Testis (tissue), 2 donors: ENCODE measurements at regions not wholly inside any gene's neighbourhood (a gene's known extent, or its start where the extent isn't known, plus 50 kb on each side); places are given as distances from the start of the nearest gene placed in this dataset.

Experiments
- DNase-seq: peaks from one replicate; pipeline ENCODE4 v3.0.0-alpha.2; 2019
- H3K27ac ChIP-seq, 2 donors: fragments of 200-600 bp; sonication (generic); one replicate each; pipeline ENCODE4 v1.5.1; 2019
- H3K27me3 ChIP-seq: fragments of 200-600 bp; sonication (generic); one replicate; pipeline ENCODE4 v1.5.1; 2019
- H3K36me3 ChIP-seq: fragments of 200-600 bp; sonication (generic); one replicate; pipeline ENCODE4 v1.5.1; 2017; ENCODE audit warnings: low read depth; ENCODE audit errors: missing control alignments
- H3K4me1 ChIP-seq: fragments of 200-600 bp; sonication (generic); one replicate; pipeline ENCODE4 v1.5.1; 2019
- H3K4me3 ChIP-seq, 2 donors: fragments of 200-600 bp; sonication (generic); one replicate each; pipeline ENCODE4 v1.5.1; 2017 to 2019
- H3K9me3 ChIP-seq: fragments of 200-600 bp; sonication (generic); one replicate; pipeline ENCODE4 v1.5.1; 2017
- POLR2A ChIP-seq: fragments of 450-650 bp; IDR thresholded peaks from one replicate; pipeline ENCODE4 v1.6.1; 2017; ENCODE audit warnings: antibody characterized with exemption, mild to moderate bottlenecking, moderate library complexity
- WGBS, 2 donors: methylation state at CpG; one replicate each; pipeline ENCODE4 v1.1.5; 2018; 5-methylcytosine and 5-hydroxymethylcytosine counted together
- intact Hi-C: fragments of 100-400 bp; cut with DNase I; formaldehyde crosslinking; loops from one replicate; pipeline ENCODE4 v1.15.1; 2023; ENCODE audit warnings: low total_unique reads
- TF ChIP-seq, protein P1 (sequence below), 3 experiments: fragments of 450-650 bp in 2 of 3; fragments of 200-600 bp in 1 of 3; sonication (generic) in 1 of 3; IDR thresholded peaks; one replicate each; pipeline ENCODE4 v1.5.1; 2016 to 2019; ENCODE audit warnings: antibody characterized with exemption in 3 of 3, mild to moderate bottlenecking in 2 of 3, moderate library complexity in 1 of 3

DNA sequence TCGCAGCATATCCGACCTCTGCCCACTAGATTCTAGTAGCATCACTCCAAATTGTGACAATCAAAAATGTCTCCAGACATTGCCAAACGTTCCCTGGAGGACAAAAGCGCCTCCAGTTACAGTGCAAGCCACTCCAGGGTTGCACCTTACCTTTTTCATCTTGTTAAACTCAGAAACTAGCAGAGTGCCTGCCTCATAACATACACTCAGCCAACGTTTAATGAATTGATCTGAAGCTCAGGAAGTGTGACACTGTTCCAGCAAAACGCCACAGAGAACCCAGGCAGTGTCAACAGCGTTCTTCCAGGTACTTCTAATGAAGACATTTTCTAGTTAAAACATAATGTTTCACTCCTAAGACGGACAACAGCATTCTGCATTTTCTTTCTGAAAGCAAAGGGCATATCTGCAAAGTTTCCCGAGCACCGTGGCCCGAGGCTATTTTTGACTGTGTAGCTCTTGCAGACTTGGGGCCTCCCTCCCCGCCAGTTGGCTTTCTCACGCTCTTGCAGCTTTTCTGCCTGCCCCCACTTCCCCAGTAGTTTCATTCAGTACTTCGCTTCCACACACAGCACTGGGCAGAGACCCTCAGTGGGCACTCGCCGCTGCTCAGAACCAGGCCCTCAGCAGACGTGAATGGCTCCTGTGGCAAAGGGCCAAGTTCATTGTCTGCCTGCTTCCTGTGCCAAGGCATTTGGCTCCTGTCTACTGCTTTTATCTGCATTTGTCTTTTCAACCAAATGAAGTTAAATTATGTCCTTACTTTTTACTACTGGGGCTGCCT is 133.4 kb upstream of the TTC29 start:
- H3K27ac ChIP-seq = no peak overlapping the region
- no peaks in the 10 kb centered on the region for H3K9me3 ChIP-seq
- H3K4me3 ChIP-seq = no peak overlapping the region
- peak; percentile 14 for DNase-seq
- no peaks in the 10 kb centered on the region for H3K27me3 ChIP-seq
- no peaks in the 10 kb centered on the region for H3K36me3 ChIP-seq
- intact Hi-C loops = no loop called here
- WGBS, 2 donors = 52 to 62% methylated on average over 15 to 17 of the region's 17 CpGs
- no peaks in the 10 kb centered on the region for H3K4me1 ChIP-seq
- no peak for TF ChIP-seq POLR2A
- TF ChIP-seq, protein P1, sequence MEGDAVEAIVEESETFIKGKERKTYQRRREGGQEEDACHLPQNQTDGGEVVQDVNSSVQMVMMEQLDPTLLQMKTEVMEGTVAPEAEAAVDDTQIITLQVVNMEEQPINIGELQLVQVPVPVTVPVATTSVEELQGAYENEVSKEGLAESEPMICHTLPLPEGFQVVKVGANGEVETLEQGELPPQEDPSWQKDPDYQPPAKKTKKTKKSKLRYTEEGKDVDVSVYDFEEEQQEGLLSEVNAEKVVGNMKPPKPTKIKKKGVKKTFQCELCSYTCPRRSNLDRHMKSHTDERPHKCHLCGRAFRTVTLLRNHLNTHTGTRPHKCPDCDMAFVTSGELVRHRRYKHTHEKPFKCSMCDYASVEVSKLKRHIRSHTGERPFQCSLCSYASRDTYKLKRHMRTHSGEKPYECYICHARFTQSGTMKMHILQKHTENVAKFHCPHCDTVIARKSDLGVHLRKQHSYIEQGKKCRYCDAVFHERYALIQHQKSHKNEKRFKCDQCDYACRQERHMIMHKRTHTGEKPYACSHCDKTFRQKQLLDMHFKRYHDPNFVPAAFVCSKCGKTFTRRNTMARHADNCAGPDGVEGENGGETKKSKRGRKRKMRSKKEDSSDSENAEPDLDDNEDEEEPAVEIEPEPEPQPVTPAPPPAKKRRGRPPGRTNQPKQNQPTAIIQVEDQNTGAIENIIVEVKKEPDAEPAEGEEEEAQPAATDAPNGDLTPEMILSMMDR (IDR thresholded peaks at IDR 0.05) = no peak

DNA sequence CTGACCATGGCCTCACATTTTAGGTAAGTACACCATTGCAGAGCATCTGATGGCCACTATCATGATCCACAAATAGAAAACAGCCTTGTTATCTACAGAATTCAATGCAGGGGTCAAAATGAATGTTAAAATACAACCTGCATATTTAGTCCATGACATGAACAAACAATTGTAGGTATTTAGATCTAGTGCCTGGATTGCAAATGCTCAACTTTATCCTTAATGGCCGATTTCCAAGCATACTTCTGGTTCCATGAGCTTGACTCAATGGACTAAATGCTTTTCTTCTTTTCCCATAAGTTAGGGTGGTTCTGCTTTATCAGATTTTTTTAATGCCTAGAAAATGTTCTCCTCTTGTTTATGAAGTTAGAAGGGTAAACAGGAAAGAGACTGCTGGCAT is 139.2 kb upstream of the TTC29 start:
- 84 to 96% methylated on average over 1 of the region's 1 CpG for WGBS, 2 donors
- no peak overlapping the region for H3K4me3 ChIP-seq
- H3K27ac ChIP-seq = no peak overlapping the region
- no peaks in the 10 kb centered on the region for H3K4me1 ChIP-seq
- no peaks in the 10 kb centered on the region for H3K27me3 ChIP-seq
- TF ChIP-seq POLR2A = no peak
- TF ChIP-seq, protein P1 (IDR thresholded peaks at IDR 0.05) = no peak
- DNase-seq = no peak
- intact Hi-C loops = loop anchor here (10.0 kb wide), 1 partner anchor 50 kb away; no protein-coding TSS in a partner anchor
- no peaks in the 10 kb centered on the region for H3K9me3 ChIP-seq
- no peaks in the 10 kb centered on the region for H3K36me3 ChIP-seq

DNA sequence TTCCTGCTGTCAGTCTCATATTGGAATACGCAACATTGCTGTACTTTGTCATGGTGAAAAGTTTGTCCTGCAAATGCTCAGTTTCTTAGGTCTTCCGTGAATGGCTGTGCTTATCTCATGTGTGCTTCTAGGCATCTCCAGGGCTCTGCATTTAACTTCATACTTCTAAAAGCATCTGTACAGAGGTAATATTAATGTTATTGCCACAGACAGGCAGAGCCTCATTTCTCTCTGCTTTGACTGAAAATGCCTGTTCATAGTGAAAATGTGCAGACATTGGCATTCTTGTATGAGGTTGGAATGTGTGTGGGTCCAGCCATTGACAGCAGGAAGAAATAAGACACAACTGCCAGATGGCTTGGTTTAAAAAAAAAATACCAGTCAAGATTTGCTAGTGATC is 140.1 kb upstream of the TTC29 start:
- Histone ChIP-seq H3K4me3 (no peak overlapping the region), H3K4me1 (no peaks in the 10 kb centered on the region), H3K27me3 (no peaks in the 10 kb centered on the region), H3K9me3 (no peaks in the 10 kb centered on the region), H3K27ac (no peak overlapping the region), H3K36me3 (no peaks in the 10 kb centered on the region)
- intact Hi-C loops = loop anchor here (10.0 kb wide), 1 partner anchor 51 kb away; no protein-coding TSS in a partner anchor
- DNase-seq = no peak
- no peak for TF ChIP-seq POLR2A
- TF ChIP-seq, protein P1 (IDR thresholded peaks at IDR 0.05) = no peak
- WGBS, 2 donors = 82 to 93% methylated on average over 2 of the region's 2 CpGs

DNA sequence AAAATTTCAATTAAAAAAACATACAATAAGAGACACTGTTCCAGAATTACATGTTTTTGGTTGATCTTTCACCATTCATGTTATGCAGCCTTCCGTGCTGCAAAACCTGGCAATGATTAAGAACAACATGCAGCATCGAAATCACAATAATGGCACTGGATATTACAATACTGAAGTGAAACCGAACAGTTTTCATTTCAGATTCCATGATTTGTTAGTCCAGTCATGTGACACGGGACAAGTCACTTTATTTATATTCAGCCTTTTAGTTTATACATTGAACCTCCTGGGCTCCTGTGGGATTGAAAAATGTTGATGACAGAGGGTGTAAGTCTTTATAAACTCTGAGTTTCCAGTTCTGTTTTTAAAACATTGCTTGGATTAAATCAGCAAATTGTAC is 142.5 kb upstream of the TTC29 start:
- H3K36me3 ChIP-seq = no peaks in the 10 kb centered on the region
- TF ChIP-seq, protein P1 (IDR thresholded peaks at IDR 0.05) = no peak
- no peak for TF ChIP-seq POLR2A
- H3K4me3 ChIP-seq = no peak overlapping the region
- no peaks in the 10 kb centered on the region for H3K4me1 ChIP-seq
- H3K27me3 ChIP-seq = no peaks in the 10 kb centered on the region
- no peak for DNase-seq
- WGBS, 2 donors = 66 to 68% methylated on average over 4 of the region's 4 CpGs
- no peaks in the 10 kb centered on the region for H3K9me3 ChIP-seq
- intact Hi-C loops = loop anchor here (10.0 kb wide), 1 partner anchor 53 kb away; no protein-coding TSS in a partner anchor
- H3K27ac ChIP-seq = no peak overlapping the region

DNA sequence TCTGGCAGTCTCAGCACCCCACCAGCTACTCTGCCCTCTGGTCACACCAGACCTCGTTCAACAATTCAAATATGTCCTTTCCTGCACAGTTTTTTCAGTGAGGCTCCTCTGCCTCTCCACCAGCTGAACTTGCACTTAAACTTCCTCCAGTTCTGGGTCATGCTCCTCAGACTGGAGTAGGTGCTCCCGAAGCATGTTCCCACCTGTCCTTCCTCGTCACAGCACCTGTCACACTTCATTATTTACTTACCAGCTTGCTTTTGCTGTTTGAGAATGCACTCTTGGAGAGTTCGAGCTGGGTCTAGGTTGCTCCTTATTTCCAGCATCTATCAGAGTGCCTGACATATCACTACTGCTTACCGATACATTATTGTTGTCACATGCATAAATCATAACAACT is 144.8 kb upstream of the TTC29 start:
- Histone ChIP-seq H3K27ac (no peak overlapping the region), H3K4me1 (no peaks in the 10 kb centered on the region), H3K27me3 (no peaks in the 10 kb centered on the region), H3K36me3 (no peaks in the 10 kb centered on the region), H3K9me3 (no peaks in the 10 kb centered on the region), H3K4me3 (no peak overlapping the region)
- intact Hi-C loops = no loop called here
- 74 to 88% methylated on average over 5 of the region's 5 CpGs for WGBS, 2 donors
- TF ChIP-seq POLR2A = no peak
- TF ChIP-seq, protein P1 (IDR thresholded peaks at IDR 0.05) = no peak
- DNase-seq = no peak
